ENCODE measurements at regions not wholly inside any gene's neighbourhood (a gene's known extent, or its start where the extent isn't known, plus 50 kb on each side); places are given as distances from the start of the nearest gene placed in this dataset.

DNA sequence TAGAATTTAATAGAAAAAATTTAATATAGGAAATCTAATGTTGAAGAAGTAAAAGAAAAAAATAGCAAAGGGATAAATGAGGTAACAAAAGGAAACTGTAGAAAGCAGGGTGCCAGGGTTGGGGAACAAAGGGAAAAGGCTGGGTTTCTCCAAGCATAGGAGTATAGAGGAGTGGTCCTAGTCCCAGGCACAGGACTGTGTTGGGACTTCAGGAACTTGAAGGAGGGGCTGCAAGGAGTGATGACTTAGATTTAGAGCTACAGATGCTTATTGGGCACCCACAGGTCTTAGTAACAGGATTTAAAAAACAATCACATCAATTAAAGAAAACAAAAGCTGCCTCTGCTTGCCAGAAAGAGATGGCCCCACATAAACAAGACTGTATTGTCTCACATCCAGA, 396.5 kb upstream of the TNC start:
- no peak for ATAC-seq

More for the DNA sequence above, 396.5 kb upstream of the TNC start:
- FAIRE-seq (no peak), DNase-seq (ENCODE audit: low spot score) (no peak)
- no peak overlapping the region for H2AFZ ChIP-seq (ENCODE audit: low read length)
- H3K4me2 ChIP-seq (ENCODE audit: low read depth, low read length), result no peak overlapping the region
- no peak overlapping the region for H3K27ac ChIP-seq (ENCODE audit: extremely low read length, insufficient read depth, low read length)
- no peaks in the 10 kb centered on the region for H3K79me2 ChIP-seq (ENCODE audit: insufficient read depth, low read length)
- intact Hi-C loops (cut with micrococcal nuclease; ENCODE audit: unreplicated experiment) (no loop called here), in situ Hi-C loops (cut with HindIII; ENCODE audit: extremely low pct_ligation_motif_present, low pct_unique_long_range_greater_than_20kb) (loop anchor here (25.0 kb wide), 1 partner anchor 602 kb away; no protein-coding TSS in a partner anchor)
- no peak overlapping the region for H3K4me3 ChIP-seq (replicated peaks in 1 of 3; ENCODE audit: insufficient read depth in 1 of 3, low read depth in 2 of 3, low read length in 3 of 3)
- H3K9ac ChIP-seq (ENCODE audit: insufficient read depth, low read depth, low read length), result no peak overlapping the region
- no peaks in the 10 kb centered on the region; a peak in 1 of 5 replicates for H3K27me3 ChIP-seq (ENCODE audit: control insufficient read depth in 1 of 2, insufficient read depth in 2 of 2, low read length in 2 of 2)
- no peaks in the 10 kb centered on the region for H4K20me1 ChIP-seq (ENCODE audit: insufficient read depth, low read length)
- H3K36me3 ChIP-seq (replicated peaks in 1 of 2; ENCODE audit: control insufficient read depth in 1 of 2, insufficient read depth in 2 of 2, low read length in 2 of 2), result no peaks in the 10 kb centered on the region
- ChIA-PET POLR2A (no interaction called here), CTCF (ENCODE audit: low intra/inter-chr PET ratio, low total read pairs) (no interaction called here)
- BruUV-seq (replicated peaks), result no TSS peak
- no peaks in the 10 kb centered on the region for H3K4me1 ChIP-seq (ENCODE audit: insufficient read depth, low read length)
- H3K9me3 ChIP-seq (ENCODE audit: low read length), result no peaks in the 10 kb centered on the region
- no peak for TF ChIP-seq PPARG (CRISPR knock-in tag; conservative IDR thresholded peaks at IDR 0.05)
- no peak for TF ChIP-seq ZNF512B (CRISPR knock-in tag; IDR thresholded peaks at IDR 0.05; ENCODE audit: borderline replicate concordance)
- no peak for TF ChIP-seq ZBTB38 (CRISPR knock-in tag; IDR thresholded peaks at IDR 0.05)
- TF ChIP-seq, protein P1, sequence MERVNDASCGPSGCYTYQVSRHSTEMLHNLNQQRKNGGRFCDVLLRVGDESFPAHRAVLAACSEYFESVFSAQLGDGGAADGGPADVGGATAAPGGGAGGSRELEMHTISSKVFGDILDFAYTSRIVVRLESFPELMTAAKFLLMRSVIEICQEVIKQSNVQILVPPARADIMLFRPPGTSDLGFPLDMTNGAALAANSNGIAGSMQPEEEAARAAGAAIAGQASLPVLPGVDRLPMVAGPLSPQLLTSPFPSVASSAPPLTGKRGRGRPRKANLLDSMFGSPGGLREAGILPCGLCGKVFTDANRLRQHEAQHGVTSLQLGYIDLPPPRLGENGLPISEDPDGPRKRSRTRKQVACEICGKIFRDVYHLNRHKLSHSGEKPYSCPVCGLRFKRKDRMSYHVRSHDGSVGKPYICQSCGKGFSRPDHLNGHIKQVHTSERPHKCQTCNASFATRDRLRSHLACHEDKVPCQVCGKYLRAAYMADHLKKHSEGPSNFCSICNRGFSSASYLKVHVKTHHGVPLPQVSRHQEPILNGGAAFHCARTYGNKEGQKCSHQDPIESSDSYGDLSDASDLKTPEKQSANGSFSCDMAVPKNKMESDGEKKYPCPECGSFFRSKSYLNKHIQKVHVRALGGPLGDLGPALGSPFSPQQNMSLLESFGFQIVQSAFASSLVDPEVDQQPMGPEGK (CRISPR knock-in tag; IDR thresholded peaks at IDR 0.05), result no peak
- no peak for TF ChIP-seq ZNF674 (CRISPR knock-in tag; IDR thresholded peaks at IDR 0.05; ENCODE audit: low read depth)
- TF ChIP-seq TFAP4 (IDR thresholded peaks at IDR 0.05; ENCODE audit: borderline replicate concordance, low read depth), result no peak
- TF ChIP-seq EEA1 (CRISPR knock-in tag; IDR thresholded peaks at IDR 0.05; ENCODE audit: borderline replicate concordance), result no peak
- no peak for TF ChIP-seq MIER3 (CRISPR knock-in tag; IDR thresholded peaks at IDR 0.05; ENCODE audit: borderline replicate concordance)
- TF ChIP-seq, protein P2, sequence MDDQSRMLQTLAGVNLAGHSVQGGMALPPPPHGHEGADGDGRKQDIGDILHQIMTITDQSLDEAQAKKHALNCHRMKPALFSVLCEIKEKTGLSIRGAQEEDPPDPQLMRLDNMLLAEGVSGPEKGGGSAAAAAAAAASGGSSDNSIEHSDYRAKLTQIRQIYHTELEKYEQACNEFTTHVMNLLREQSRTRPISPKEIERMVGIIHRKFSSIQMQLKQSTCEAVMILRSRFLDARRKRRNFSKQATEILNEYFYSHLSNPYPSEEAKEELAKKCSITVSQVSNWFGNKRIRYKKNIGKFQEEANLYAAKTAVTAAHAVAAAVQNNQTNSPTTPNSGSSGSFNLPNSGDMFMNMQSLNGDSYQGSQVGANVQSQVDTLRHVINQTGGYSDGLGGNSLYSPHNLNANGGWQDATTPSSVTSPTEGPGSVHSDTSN (CRISPR knock-in tag; IDR thresholded peaks at IDR 0.05; ENCODE audit: borderline replicate concordance), result no peak
- no peak for TF ChIP-seq TEAD2 (CRISPR knock-in tag; IDR thresholded peaks at IDR 0.05)
- TF ChIP-seq JARID2 (CRISPR knock-in tag; IDR thresholded peaks at IDR 0.05; ENCODE audit: insufficient replicate concordance), result no peak
